NOMO-1 treated with DMSO at 0.1 percent for 48 hours (cell line): ENCODE measurements at regions not wholly inside any gene's neighbourhood (a gene's known extent, or its start where the extent isn't known, plus 50 kb on each side); places are given as distances from the start of the nearest gene placed in this dataset.
"Not testable (repeated sequence)": the region's sequence is repeated elsewhere in the genome, so short reads cannot be mapped to it uniquely, and the experiment has no call there.

ENCODE experiments used
- DNase-seq: peaks from one replicate; lab custom pipeline; 2025; ENCODE audit not compliant: unreplicated experiment; lab: John Stamatoyannopoulos, UW

DNA sequence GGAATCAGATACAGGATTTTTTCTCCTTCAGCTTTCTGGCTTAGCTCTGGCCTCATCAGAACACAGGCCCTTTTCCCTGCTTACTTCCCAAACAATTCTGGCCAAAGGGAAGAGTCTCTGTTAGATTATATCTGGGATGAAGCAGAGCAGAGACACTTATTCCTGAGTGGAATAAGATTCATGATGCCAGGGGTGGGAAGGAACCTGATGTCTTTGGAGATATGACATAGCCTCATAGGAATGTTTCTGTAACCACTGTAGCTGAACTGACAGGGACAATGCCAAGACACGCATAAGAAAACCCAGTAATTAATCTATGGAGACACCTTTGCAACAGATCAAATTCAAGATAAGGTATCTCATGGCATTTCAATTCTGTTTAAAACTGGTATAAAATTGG is 177.1 kb upstream of the RAG2 start:
- no peak for DNase-seq

DNA sequence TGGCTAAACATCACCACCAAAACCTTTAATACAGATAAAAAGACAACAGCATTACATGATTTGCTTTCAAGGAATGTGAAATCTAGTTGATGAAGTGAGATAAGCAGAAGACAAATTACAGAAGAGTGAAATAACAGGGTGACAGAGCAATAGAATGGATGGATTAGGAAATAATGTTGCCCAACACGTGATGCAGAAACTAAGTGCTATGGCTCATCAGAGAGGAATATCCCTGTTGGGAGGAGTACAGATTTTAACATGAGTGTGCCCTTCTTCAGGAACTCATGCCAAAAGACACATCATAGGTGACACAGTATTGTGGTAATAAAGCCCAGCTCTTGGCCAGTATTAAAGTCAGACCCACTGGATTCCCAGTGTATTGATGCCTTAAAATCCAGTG is 176.6 kb upstream of the RAG2 start:
- DNase-seq: no peak

DNA sequence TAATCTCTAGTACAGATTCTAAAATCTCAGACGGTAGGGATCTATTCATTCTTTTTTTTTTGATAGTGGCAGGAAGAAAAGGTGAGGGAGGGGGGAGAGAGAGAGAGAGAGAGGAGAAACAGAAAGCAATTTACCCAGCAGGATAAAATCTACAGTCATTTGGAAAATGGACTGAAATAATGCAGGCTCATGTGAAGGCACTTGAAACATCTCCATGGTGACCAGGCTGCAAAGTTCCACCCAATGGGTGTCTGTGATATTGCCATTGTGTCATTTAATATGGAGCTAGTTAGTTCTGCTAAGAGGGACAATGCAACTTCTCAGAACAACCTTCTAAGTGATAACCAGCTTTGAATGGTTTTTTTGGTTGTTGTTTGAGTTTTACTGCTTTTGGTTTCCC is 165.2 kb upstream of the RAG2 start:
- no peak for DNase-seq

DNA sequence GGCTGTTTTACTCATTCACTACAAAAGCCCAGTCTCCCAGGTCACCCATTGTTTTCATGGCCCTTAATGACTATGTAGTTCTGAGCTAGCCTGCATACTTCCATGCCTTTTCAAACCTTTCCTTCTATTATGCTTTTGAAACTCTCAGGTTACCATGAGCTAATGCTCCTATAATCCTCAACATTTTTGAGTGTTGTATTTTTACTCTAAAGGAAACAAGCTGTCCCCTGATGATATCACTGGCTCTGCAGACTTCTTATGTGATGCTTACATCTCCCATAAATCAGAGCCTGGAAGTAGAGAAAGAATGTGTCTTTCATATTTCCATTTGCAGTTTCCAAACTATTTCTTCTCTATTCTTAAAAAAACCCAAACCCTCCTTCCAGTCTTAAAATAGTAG is 159.0 kb upstream of the RAG2 start:
- DNase-seq: no peak

DNA sequence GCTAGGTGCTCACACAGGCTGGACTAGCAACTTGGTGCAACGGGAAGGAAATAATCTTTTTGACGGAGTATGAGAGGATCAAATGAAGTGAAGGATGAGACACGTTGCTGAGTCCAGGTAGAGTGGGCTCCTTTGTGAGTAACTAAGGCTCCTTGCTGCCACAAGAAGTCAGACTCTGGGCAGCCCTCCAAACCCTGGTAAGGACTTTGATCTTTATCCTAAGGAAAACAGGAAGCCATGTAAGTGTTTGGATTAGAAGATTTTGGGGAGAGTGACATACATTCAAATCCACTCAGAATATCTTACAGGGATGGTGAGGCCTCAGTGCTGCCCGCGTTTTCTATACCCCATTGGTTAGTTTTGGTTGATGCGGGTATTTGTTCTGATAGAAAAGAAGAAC is 155.9 kb upstream of the RAG2 start:
- no peak for DNase-seq

DNA sequence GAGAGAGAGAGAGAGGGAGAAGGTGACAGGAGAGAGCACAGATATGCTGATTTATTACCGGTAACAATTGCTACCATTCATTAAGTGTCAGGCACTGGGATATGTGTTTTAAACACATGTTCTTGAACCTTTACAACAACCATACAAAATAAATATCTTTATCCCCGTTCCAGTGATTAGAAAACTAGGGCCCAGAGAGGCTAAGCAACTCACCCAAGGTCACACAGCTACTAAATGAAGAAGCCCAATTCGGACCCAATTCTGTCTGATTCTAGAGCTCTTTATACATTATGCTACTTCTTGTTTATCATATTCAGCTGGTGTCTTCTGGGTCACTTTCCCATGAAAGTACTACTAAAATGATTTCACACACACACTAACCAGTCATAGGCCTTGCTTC is 154.0 kb upstream of the RAG2 start:
- DNase-seq: no peak

DNA sequence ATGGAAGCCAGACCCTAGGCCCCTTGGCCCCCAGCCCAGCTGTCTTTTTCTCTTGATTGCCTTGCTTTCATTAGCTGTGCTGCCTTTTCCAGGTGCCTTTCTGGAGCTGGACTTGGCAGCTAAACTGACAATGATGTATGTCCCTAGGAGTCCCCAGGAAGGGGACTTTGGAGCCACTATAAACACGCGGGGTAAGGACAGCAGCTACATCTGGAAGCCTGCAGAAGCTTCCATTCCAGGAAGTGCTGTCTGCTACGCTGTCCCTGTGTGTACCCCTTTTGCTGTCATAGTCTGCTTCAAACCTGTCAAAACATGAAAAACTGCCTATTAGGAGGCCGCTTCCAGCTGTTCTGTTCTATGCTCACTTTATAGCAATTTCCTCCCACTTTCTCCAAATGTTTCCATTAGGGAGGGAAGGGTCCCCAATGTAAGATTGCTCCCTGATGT is 153.3 kb upstream of the RAG2 start:
- DNase-seq: no peak

DNA sequence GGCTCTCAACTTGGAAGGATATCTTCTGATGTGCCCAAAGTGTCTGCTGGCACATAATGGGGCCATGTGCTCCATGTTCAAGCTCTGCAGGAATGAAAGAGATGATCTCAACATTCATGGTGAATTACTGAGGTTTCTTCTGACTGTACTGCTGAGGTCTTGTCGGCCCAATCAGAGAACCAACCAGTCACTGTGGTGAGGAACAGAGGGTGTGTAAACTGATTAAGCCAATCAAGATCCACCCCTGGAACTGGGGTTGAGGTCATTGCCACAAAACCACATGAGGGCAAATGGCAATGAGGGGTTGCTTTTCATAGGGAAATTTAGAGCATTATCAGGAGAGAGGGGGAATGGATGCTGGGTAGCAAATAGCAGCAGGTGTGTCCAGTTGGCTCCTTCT is 152.3 kb upstream of the RAG2 start:
- DNase-seq: no peak

DNA sequence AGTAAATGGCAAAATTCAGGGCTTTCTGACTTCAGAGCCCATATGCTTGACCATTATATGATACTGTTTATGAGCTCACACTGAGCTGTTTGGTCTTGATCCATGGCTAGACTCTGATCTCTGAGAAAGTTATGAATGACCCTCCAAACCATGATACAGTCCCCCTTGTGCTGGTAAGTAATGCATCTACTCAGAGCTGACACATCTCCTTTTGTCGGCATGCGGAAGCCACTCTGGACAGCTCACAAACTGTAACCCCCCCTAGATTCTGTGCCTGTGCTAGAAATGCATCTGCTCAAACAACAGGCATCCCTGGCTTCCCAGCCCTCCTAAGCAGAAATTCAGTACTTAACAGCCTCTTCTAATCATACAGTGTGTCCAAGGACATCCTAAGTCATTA is 150.8 kb upstream of the RAG2 start:
- DNase-seq: no peak

DNA sequence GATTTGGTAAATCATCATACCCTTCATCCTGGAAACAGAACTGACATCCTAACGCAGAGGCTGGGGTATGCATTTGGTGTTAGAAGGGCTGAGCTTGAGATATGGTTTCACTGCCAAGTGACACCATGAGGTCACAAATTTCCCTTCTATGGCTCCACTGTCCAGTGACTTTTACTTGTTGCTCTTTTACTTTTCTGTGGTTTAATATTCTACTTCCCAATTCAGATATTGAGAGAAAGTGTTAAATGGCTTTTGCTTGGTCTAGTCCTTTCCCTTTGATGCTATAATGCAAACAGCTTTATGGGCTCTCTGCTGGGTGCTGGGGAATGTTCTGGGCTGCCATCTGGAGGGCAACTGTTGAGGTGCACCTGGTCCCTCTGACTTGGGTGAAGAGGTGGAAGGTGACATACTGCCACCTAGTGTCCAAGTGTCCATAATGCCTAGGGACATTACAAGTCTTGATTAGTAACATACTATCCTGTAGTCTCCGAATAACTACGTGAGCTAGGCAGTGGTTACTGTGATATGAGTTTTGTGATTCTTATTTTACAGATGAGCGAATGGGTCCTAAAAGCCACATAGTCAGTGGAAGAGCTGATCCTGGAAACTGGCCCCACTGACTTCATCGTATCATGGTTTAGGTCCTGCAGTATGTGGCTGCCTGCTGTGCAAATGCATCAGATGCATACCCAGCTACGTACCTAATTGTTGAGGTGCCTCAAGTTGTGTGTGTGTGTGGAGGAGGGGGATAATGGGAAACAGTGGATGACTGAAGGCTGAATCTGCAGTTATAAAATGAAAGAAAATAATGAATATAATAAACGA is 149.1 kb upstream of the RAG2 start:
- DNase-seq: peak; percentile 85

DNA sequence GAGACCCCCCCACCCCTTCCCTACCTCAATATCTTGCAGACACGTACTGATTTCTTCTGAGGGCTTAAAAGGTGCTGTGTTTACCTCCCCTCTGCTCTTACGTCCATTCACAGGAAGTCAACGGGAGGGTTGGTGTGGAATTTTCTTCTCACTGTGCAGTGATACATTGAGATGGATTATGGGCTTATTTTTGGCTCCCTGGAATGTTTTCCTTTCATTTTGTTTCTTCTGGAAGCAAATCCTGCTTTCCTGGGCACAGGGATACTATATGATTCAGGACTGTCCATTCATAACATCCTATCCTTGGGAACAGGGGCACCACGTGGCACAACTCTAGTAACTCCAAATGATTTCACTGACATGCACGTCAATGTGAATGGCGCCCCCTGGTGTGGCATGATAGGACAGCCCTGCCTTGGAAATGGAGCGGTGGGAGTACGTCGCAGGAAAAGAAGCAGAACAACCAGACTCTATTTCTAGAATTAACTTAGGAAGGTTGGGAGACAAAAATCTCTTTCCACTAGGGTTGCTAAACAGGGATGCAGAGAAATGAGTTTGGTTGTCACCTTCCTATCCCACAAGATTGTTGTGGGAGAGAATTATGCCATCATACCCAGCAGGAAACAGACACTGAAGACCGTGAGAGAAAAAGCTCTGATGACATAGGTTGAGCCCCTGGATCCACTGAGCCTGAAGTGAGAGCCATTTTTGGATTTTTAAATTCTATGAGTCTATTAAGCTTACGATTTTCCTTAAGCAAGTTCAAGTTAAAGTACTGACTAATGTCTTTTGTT is 146.5 kb upstream of the RAG2 start:
- peak; percentile 55 for DNase-seq

DNA sequence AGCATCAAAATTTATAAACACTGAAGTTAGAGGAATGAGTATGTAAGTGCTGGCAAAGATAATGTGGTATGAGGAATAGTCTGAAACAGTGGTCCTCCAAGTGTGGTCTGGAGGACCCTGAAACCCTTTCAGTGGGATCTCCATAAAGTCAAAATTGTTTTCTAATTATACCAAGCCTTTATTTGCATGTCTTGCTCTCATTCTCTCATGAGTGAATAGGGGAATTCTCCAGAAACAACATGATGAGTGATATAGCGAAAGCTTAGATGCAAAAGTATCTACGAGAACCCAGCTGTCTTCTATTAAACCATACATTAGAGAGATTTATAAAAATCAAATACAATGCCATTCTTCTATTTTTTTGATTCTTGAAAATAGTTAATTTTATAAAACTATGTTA is 145.0 kb upstream of the RAG2 start:
- no peak for DNase-seq

DNA sequence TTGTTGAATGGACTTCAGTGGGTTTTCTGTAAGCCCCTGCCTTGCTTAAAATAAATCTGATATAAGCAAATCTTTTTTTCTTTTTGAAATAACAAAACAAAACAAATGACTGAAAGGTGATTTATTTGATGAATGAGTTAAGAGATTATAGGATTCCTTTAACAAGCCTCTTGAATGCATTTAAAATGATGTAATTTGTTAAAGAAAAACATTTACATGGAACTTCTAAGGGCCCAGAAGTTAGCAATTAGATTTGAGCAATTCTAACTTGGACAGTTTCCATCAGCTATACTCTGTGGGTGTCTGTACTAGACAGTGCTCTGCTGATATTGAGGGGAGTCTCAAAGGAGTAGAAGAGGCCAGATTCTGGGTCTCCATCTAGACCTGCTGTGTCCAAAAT is 143.5 kb upstream of the RAG2 start:
- no peak for DNase-seq

DNA sequence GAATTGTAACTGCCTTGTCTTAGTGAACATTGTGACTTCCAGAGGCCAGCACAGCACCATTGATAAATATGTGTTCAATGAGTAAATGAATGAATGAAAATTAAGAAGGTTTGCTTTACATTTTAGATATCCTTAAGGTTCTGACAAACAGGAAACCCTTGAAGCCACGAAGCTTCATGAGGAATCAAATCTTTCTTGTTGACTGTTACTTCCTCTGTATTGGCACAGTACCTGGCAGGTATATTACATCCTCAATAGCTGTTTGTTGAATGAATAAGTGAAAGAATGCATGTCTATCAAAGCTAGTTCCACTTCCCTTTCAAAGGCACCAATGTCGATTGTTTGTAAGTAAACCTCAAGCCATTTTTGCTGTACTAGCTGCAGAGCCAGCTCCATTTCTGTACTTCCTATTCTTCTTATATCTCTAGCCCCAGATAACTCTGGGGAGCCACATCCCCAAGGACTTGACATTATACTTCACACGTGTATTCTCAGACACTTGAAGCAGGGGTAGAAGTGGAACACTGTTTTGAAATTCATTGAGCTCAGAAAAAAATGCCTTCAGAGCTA is 140.3 kb upstream of the RAG2 start:
- peak; percentile 68 for DNase-seq

DNA sequence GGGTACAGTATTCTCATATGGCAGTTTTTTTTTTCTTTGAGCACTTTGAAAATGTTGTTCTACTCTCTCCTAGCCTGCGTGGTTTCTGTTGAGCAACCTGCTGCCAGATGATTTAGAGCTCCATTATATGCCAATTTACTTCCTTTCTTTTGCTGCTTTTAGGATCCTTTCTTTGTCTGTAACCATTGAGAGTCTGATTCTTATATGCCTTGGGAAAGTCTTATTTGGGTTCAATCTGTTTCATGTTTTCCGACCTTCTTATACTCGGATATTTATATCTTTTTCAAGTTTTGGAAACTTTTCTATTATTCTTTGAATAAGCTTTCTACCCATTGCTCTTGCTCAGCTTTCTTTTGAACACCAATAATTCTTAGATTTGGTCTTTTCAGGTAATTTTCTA is 138.1 kb upstream of the RAG2 start:
- DNase-seq: peak; percentile 74

DNA sequence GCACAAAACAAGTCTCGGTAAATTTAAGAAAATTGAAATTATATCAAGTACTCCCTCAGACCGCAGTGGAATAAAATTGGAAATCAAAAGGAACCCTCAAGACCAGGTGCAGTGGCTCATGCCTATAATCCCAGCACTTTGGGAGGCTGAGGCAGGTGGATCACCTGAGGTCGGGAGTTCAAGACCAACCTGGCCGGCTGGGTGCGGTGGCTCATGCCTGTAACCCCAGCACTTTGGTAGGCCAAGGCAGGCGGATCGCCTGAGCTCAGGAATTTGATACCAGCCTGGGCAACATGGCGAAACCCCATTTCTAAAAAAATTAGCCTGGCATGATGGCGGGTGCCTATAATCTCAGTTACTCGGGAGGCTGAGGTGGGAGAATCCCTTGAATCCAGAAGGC is 135.7 kb upstream of the RAG2 start:
- not testable (repeated sequence) for DNase-seq

DNA sequence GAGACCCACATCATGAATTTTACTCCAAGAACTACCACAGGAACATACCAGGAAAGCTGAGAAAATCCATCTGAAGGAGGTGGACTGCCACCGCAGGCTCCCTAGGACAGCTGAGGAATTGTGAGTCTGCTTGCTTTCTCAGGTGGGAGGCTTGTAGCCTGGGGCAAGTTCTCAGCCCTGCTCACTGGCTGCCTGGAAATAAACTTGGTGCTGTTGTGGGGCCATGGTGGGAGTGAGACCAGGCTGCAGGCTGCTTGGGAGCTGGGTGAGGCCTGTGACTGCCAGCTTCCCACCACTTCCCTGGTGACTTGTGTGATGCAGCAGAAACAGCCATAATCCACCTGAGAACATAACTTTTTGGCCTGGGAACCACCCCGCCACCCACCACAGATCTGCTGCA is 132.7 kb upstream of the RAG2 start:
- no peak for DNase-seq

DNA sequence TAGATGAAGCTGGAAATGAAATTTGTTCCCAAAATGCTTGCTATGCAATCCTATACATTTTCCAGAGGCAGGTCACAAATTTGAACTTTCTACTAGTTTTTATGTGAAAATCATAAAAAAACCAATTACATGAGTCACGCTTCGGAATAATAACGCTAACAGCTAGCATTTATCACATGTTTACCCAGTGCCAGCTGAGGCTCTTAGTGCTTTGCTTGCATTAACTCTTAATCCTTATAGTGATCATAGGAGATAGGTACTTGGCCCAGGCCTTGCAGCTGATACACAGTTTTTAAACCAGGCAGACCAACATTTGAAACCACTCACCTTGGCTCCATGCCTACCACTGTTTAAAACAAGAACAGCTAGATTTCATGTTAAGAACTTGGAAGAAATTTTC is 131.8 kb upstream of the RAG2 start:
- no peak for DNase-seq

DNA sequence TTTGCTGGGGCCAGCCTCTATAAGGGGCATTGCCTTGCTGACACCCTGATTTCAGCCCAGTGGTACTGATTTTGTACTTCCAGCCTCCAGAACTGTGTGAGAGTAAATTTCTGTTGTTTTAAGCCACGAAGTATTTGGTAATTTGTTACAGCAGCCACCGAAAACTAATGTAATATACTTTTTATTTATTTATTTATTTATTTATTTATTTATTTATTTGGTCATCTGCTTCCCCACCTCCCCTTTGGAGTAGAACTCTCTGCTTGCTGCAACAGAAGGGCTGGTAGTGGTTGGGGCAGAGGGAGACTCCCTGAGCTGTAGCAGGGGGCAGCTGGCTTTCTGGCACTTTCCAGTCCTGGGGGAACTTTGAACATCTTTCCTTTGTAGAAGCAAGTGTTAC is 128.4 kb upstream of the RAG2 start:
- no peak for DNase-seq

DNA sequence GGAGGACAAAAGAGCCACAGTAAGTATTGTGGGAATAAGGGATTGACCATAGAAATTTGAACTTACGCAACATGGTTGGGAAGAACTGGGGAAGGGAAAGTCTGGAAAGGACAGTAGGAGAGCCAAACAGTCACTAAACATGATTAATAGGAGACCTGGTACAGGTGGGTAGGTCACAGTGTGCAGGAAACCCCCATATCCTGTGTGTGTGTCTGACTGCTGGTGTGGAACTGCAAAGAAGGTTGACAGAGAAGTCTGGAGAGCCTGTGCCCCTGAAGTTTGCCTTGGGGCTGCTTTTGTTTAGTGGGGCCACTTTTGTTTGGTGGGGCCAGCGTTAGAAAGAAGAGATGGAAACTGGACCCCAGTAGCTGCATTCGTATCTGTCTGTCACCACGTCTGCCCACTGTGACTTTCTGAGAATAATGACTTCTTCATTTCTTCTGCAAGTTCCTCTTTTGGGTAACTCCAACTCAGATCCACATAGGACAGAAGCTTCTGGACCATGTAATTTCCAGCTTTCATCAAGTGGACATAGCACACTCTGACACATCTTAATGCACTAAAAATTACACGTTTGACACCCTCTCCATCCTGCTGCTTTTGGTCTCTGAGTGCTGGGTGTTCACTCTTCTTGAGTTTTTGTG is 126.8 kb upstream of the RAG2 start:
- peak; percentile 75 for DNase-seq

DNA sequence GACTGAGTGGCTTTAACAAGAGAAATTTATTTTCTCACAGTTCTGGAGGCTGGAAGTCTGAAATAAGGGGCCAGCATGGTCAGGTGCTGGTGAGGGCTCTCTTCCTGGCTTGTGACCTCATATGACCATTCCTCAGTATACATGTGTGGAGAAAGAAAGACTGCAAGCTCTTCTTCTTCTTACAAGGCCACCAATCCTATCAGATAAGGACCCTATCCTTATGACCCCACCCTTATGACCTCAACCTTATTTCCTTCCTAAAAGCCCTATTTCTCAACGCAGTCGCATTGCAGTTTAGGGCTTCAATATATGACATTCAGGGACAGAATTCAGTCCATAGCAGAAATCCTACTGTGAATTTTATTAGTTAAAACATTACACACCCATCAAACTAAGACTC is 124.4 kb upstream of the RAG2 start:
- DNase-seq: peak; percentile 22
